ENCODE measurements at regions not wholly inside any gene's neighbourhood (a gene's known extent, or its start where the extent isn't known, plus 50 kb on each side); places are given as distances from the start of the nearest gene placed in this dataset.

- TF ChIP-seq CTCF (IDR thresholded peaks at IDR 0.05; ENCODE audit: poor library complexity), result no peak
- TF ChIP-seq EZH2phosphoT487 (IDR thresholded peaks at IDR 0.05; ENCODE audit: low read depth, severe bottlenecking, unreplicated experiment), result no peak
- TF ChIP-seq EZH2 (IDR thresholded peaks at IDR 0.05; ENCODE audit: borderline replicate concordance), result no peak
Observed at GRCh38 chr5:9920697-9921096, 290.5 kb upstream of the TAS2R1 start.

Measured in hepatocyte (in vitro differentiated cells).